DOHH2 (cell line): ENCODE measurements at regions not wholly inside any gene's neighbourhood (a gene's known extent, or its start where the extent isn't known, plus 50 kb on each side); places are given as distances from the start of the nearest gene placed in this dataset.

Experiments used
- H3F3A ChIP-seq: fragments of 200-600 bp; sonication (generic), shearing (Covaris generic); 2 replicates; pipeline ENCODE4 v1.6.0; 2016; ENCODE audit warnings: antibody characterized with exemption, mild to moderate bottlenecking; ENCODE audit not compliant: control insufficient read depth, insufficient read depth
- H3K27ac ChIP-seq: fragments of 200-600 bp; sonication (generic); 2 replicates; pipeline ENCODE4 v1.5.1; 2014; ENCODE audit warnings: low read depth, mild to moderate bottlenecking, low read length, moderate library complexity
- H3K27me3 ChIP-seq: fragments of 200-600 bp; sonication (generic); 2 replicates; pipeline ENCODE4 v1.6.1; 2014; ENCODE audit warnings: mild to moderate bottlenecking, low read length, mixed read lengths; ENCODE audit not compliant: control insufficient read depth
- H3K36me3 ChIP-seq: fragments of 200-600 bp; sonication (generic); 2 replicates; pipeline ENCODE4 v1.6.1; 2014; ENCODE audit warnings: mild to moderate bottlenecking, low read length, moderate library complexity, mixed read lengths; ENCODE audit not compliant: control insufficient read depth
- H3K4me1 ChIP-seq: fragments of 200-600 bp; sonication (generic); 2 replicates; pipeline ENCODE4 v1.6.1; 2014; ENCODE audit warnings: mild to moderate bottlenecking, low read length, mixed read lengths; ENCODE audit not compliant: control insufficient read depth
- H3K4me2 ChIP-seq: fragments of 200-600 bp; sonication (generic); 2 replicates; pipeline ENCODE4 v1.6.0; 2014; ENCODE audit warnings: mild to moderate bottlenecking, low read length, moderate library complexity
- H3K4me3 ChIP-seq: fragments of 200-600 bp; sonication (generic); 2 replicates; pipeline ENCODE4 v1.5.1; 2014; ENCODE audit warnings: mild to moderate bottlenecking, low read length, mixed read lengths
- H3K79me2 ChIP-seq: fragments of 200-600 bp; sonication (generic); 2 replicates; pipeline ENCODE4 v1.6.1; 2014; ENCODE audit warnings: mild to moderate bottlenecking, low read length, mixed read lengths; ENCODE audit not compliant: control insufficient read depth
- H3K9me2 ChIP-seq: fragments of 200-600 bp; sonication (generic); replicated peaks from 2 replicates; pipeline ENCODE4 v1.6.1; 2014; ENCODE audit warnings: mild to moderate bottlenecking, low read length, mixed read lengths; ENCODE audit not compliant: control insufficient read depth
- H3K9me3 ChIP-seq: fragments of 200-600 bp; sonication (generic); 2 replicates; pipeline ENCODE4 v1.6.1; 2014; ENCODE audit warnings: antibody characterized with exemption, low read length, mixed read lengths; ENCODE audit not compliant: control insufficient read depth, insufficient read depth
- H4K20me1 ChIP-seq: fragments of 200-600 bp; sonication (generic); 2 replicates; pipeline ENCODE4 v1.6.0; 2014; ENCODE audit warnings: low read depth, mild to moderate bottlenecking, antibody characterized with exemption, low read length, moderate library complexity; ENCODE audit not compliant: control insufficient read depth, insufficient read depth
- EZH2phosphoT487 ChIP-seq: fragments of 200-600 bp; sonication (generic); IDR thresholded peaks from 2 replicates; pipeline ENCODE4 v1.6.1; 2017; ENCODE audit warnings: borderline replicate concordance, mild to moderate bottlenecking, antibody characterized with exemption, low read length, moderate library complexity, mixed read lengths
- TF ChIP-seq, protein P1 (sequence below): fragments of 200-600 bp; sonication (generic); IDR thresholded peaks from one replicate; pipeline ENCODE4 v1.5.1; 2014; ENCODE audit warnings: antibody characterized with exemption, mild to moderate bottlenecking, low read depth, low read length; ENCODE audit not compliant: poor library complexity, severe bottlenecking

DNA sequence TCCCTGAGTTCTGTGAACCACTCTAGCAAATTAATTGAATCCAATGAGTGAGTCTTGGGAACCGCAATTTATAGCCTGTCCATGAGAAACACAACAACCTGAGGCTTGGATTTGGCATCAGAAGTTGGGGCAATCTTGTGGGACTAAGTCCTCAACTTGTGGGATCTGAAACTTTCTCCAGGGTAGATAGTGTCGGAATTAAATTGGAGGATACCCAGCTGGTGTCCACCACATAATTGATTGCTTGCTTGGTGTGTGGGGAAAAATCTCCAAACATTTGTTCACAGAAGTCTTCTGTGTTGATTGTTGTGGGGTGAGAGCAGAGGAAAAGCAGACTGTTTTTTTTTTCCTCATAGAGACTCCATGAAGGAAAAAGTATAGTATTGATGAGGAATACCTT is 320.6 kb upstream of the MEF2C start:
- H3K27me3 ChIP-seq, result no peaks in the 10 kb centered on the region
- peaks cover 7% of the 10 kb centered on the region for H3K9me3 ChIP-seq
- no peaks in the 10 kb centered on the region for H3K9me2 ChIP-seq
- no peak overlapping the region for H3K4me3 ChIP-seq
- no peaks in the 10 kb centered on the region for H3K4me1 ChIP-seq
- no peak overlapping the region for H3K4me2 ChIP-seq
- H4K20me1 ChIP-seq, result no peaks in the 10 kb centered on the region
- no peaks in the 10 kb centered on the region for H3K36me3 ChIP-seq
- H3K79me2 ChIP-seq, result no peaks in the 10 kb centered on the region
- no peaks in the 10 kb centered on the region for H3F3A ChIP-seq
- TF ChIP-seq, protein P1, sequence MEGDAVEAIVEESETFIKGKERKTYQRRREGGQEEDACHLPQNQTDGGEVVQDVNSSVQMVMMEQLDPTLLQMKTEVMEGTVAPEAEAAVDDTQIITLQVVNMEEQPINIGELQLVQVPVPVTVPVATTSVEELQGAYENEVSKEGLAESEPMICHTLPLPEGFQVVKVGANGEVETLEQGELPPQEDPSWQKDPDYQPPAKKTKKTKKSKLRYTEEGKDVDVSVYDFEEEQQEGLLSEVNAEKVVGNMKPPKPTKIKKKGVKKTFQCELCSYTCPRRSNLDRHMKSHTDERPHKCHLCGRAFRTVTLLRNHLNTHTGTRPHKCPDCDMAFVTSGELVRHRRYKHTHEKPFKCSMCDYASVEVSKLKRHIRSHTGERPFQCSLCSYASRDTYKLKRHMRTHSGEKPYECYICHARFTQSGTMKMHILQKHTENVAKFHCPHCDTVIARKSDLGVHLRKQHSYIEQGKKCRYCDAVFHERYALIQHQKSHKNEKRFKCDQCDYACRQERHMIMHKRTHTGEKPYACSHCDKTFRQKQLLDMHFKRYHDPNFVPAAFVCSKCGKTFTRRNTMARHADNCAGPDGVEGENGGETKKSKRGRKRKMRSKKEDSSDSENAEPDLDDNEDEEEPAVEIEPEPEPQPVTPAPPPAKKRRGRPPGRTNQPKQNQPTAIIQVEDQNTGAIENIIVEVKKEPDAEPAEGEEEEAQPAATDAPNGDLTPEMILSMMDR, result no peak
- TF ChIP-seq EZH2phosphoT487, result no peak
- no peak overlapping the region for H3K27ac ChIP-seq

DNA sequence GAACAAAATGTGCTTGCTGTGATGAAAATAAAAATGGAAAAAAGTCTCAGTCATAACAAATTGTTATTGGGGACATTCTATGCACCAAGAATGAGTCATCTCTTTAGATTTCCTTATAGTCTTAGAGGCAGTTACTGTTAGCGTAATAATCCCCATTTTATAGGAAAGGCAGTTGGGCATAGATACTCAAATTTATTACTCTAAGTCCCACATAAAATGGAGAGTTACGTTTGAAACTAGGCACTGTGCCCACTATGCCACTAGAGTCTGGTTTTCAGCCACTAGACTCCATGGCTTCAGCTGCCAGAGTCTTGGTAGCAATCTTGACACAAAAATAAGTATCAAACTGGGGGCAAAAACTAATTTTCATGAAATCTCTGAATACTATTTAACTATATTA is 317.9 kb upstream of the MEF2C start:
- no peaks in the 10 kb centered on the region for H4K20me1 ChIP-seq
- no peak overlapping the region for H3K4me3 ChIP-seq
- no peaks in the 10 kb centered on the region for H3K4me1 ChIP-seq
- peaks cover 7% of the 10 kb centered on the region for H3K9me3 ChIP-seq
- H3K9me2 ChIP-seq, result no peaks in the 10 kb centered on the region
- no peak overlapping the region for H3K27ac ChIP-seq
- H3K36me3 ChIP-seq, result no peaks in the 10 kb centered on the region
- H3K4me2 ChIP-seq, result no peak overlapping the region
- no peaks in the 10 kb centered on the region for H3F3A ChIP-seq
- TF ChIP-seq EZH2phosphoT487, result no peak
- TF ChIP-seq, protein P1, result no peak
- no peaks in the 10 kb centered on the region for H3K79me2 ChIP-seq
- H3K27me3 ChIP-seq, result no peaks in the 10 kb centered on the region

DNA sequence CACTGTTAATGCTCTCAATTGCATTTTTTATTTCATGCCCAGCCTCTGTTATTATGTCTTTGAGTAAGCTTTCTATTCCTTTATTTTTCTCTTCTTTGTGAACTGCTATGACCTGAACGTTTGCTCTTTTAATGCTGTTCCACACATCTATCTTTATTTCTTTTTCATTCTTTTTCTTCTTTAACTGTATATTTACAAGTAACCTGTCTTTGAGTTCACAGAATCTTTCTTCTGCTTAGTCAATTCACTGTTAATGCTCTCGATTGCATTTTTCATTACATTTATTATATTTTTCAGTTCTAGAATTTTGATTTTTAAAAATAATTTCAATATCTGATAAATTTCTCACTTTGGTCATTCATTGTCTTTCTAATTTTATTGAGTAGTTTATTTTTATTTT is 316.3 kb upstream of the MEF2C start:
- Histone ChIP-seq H3K27me3 (no peaks in the 10 kb centered on the region), H3K36me3 (no peaks in the 10 kb centered on the region), H3K9me2 (no peaks in the 10 kb centered on the region), H3K4me3 (no peak overlapping the region), H4K20me1 (no peaks in the 10 kb centered on the region), H3K4me1 (no peaks in the 10 kb centered on the region), H3F3A (no peaks in the 10 kb centered on the region), H3K9me3 (peaks cover 7% of the 10 kb centered on the region), H3K4me2 (no peak overlapping the region), H3K79me2 (no peaks in the 10 kb centered on the region), H3K27ac (no peak overlapping the region)
- no peak for TF ChIP-seq EZH2phosphoT487
- TF ChIP-seq, protein P1, result no peak

DNA sequence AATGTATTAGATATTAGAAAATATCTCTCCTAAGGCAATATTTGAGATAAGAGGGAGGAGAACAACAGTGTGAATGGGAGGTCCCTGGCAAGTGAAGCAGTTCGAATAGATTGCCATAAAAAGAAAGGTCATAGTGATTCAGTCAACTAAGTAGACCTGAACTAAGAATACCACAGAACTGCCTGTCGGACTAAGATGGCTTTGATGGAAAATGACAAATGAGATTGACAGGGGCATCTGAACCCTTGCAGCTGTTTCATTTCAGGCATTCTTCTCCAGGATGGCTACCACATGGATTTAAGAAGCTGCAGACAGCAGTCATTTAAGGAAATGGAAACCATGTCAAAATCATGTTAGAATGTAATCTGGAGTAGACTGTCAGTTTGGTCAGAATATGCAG is 308.4 kb upstream of the MEF2C start:
- Histone ChIP-seq H3K27ac (no peak overlapping the region), H3K4me2 (no peak overlapping the region), H3K27me3 (no peaks in the 10 kb centered on the region), H3F3A (no peaks in the 10 kb centered on the region), H3K4me3 (no peak overlapping the region), H3K9me2 (no peaks in the 10 kb centered on the region), H3K4me1 (no peaks in the 10 kb centered on the region), H3K9me3 (no peaks in the 10 kb centered on the region), H4K20me1 (no peaks in the 10 kb centered on the region), H3K79me2 (no peaks in the 10 kb centered on the region), H3K36me3 (no peaks in the 10 kb centered on the region)
- no peak for TF ChIP-seq EZH2phosphoT487
- TF ChIP-seq, protein P1, result no peak
